HEK293 (cell line): ENCODE measurements at regions not wholly inside any gene's neighbourhood (a gene's known extent, or its start where the extent isn't known, plus 50 kb on each side); places are given as distances from the start of the nearest gene placed in this dataset.

ENCODE experiments used
- GLIS1 ChIP-seq: fragments of 450-650 bp; formaldehyde crosslinking; IDR thresholded peaks from 2 replicates; pipeline ENCODE4 v1.5.1; 2016; ENCODE audit warnings: missing biosample characterization, missing genetic modification characterization
- ZNF19 ChIP-seq: fragments of 450-650 bp; formaldehyde crosslinking; IDR thresholded peaks from 2 replicates; pipeline ENCODE4; 2016; ENCODE audit warnings: missing biosample characterization, missing genetic modification characterization, low read depth
- ZNF248 ChIP-seq: fragments of 450-650 bp; formaldehyde crosslinking; IDR thresholded peaks from 2 replicates; pipeline ENCODE4 v1.5.1; 2017; ENCODE audit warnings: missing biosample characterization, missing genetic modification characterization
- ZNF311 ChIP-seq: fragments of 450-650 bp; formaldehyde crosslinking; IDR thresholded peaks from 2 replicates; pipeline ENCODE4 v1.5.1; 2017; ENCODE audit warnings: missing biosample characterization, missing genetic modification characterization, borderline replicate concordance
- TF ChIP-seq, protein P1 (sequence below): fragments of 450-650 bp; formaldehyde crosslinking; IDR thresholded peaks from 2 replicates; pipeline ENCODE4 v1.5.1; 2016; ENCODE audit warnings: missing biosample characterization, missing genetic modification characterization, low read depth
- TF ChIP-seq, protein P2 (sequence below): fragments of 450-650 bp; formaldehyde crosslinking; IDR thresholded peaks from 2 replicates; pipeline ENCODE4 v1.5.1; 2016; ENCODE audit warnings: missing biosample characterization, missing genetic modification characterization

DNA sequence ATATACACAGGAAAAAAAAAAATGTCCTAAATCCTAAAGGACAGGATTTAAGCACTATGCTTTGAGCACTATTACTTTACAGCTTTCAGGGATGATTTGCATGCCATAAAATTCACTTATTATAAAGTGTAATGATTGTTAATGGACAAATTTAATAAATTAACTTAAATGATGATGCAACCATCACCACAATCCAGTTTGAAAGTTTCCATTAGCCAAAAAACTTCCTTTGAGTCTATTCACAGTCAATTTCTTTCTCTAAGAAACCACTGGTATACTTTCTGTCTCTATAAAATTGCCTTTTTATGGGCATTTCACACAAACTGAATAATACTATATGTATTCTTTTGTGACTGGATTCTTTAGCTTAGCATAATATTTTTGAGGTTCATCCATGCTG, 111.1 kb upstream of the RIOK3 start:
- TF ChIP-seq, protein P1, sequence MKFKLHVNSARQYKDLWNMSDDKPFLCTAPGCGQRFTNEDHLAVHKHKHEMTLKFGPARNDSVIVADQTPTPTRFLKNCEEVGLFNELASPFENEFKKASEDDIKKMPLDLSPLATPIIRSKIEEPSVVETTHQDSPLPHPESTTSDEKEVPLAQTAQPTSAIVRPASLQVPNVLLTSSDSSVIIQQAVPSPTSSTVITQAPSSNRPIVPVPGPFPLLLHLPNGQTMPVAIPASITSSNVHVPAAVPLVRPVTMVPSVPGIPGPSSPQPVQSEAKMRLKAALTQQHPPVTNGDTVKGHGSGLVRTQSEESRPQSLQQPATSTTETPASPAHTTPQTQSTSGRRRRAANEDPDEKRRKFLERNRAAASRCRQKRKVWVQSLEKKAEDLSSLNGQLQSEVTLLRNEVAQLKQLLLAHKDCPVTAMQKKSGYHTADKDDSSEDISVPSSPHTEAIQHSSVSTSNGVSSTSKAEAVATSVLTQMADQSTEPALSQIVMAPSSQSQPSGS (tag by site-specific recombination), result no peak
- TF ChIP-seq ZNF248 (tag by site-specific recombination) (no peak), ZNF19 (tag by site-specific recombination) (no peak), ZNF311 (tag by site-specific recombination) (no peak), GLIS1 (tag by site-specific recombination) (no peak)
- TF ChIP-seq, protein P2, sequence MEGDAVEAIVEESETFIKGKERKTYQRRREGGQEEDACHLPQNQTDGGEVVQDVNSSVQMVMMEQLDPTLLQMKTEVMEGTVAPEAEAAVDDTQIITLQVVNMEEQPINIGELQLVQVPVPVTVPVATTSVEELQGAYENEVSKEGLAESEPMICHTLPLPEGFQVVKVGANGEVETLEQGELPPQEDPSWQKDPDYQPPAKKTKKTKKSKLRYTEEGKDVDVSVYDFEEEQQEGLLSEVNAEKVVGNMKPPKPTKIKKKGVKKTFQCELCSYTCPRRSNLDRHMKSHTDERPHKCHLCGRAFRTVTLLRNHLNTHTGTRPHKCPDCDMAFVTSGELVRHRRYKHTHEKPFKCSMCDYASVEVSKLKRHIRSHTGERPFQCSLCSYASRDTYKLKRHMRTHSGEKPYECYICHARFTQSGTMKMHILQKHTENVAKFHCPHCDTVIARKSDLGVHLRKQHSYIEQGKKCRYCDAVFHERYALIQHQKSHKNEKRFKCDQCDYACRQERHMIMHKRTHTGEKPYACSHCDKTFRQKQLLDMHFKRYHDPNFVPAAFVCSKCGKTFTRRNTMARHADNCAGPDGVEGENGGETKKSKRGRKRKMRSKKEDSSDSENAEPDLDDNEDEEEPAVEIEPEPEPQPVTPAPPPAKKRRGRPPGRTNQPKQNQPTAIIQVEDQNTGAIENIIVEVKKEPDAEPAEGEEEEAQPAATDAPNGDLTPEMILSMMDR (tag by site-specific recombination), result no peak
